ENCODE measurements at regions not wholly inside any gene's neighbourhood (a gene's known extent, or its start where the extent isn't known, plus 50 kb on each side); places are given as distances from the start of the nearest gene placed in this dataset.
"Not testable (repeated sequence)": the region's sequence is repeated elsewhere in the genome, so short reads cannot be mapped to it uniquely, and the experiment has no call there.

DNA sequence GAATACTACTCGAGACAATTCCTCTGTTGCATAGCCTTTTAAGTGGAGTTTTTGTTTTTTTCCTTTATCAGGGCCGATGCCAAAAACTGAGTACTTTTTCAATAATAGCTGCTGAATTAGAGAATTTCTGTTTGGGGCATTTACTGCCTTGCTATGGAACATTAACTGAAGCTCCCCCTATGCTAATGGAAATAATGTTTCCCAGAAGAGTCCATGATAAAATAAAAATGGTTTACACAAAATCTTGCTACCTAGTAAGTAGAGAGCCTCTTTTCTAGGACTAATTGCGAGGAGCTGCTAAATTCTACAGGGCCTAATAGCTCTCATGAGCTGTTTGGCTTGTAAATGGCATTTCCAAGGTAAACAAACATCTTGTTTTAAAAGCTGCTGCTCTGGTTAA lies 128.2 kb upstream of the MYO10 start:
- no peaks in the 10 kb centered on the region for H3K4me1 Mint-ChIP-seq
- H3K9me3 Mint-ChIP-seq, result peaks cover 8% of the 10 kb centered on the region
- H3K4me3 Mint-ChIP-seq, result no peak overlapping the region
- H3K36me3 Mint-ChIP-seq, result no peaks in the 10 kb centered on the region
- ATAC-seq, result no peak
- no peak overlapping the region for H3K27ac Mint-ChIP-seq
- no peak for DNase-seq (ENCODE audit: low spot score in 2 of 2)

GRCh38 chr5:17065458-17065857 lies 129.4 kb upstream of the MYO10 start:
- H3K36me3 Mint-ChIP-seq, result no peaks in the 10 kb centered on the region
- H3K27ac Mint-ChIP-seq, result no peak overlapping the region
- H3K4me1 Mint-ChIP-seq, result no peaks in the 10 kb centered on the region
- no peak for DNase-seq (ENCODE audit: low spot score in 2 of 2)
- peaks cover 8% of the 10 kb centered on the region for H3K9me3 Mint-ChIP-seq
- ATAC-seq, result no peak
- no peak overlapping the region for H3K4me3 Mint-ChIP-seq

- H3K4me1 Mint-ChIP-seq; H3K36me3 Mint-ChIP-seq; H3K27ac Mint-ChIP-seq; DNase-seq (ENCODE audit: low spot score in 2 of 2); H3K4me3 Mint-ChIP-seq; ATAC-seq; H3K9me3 Mint-ChIP-seq: not testable (repeated sequence)
Observed at GRCh38 chr5:17066026-17066425, 129.9 kb upstream of the MYO10 start.

DNA sequence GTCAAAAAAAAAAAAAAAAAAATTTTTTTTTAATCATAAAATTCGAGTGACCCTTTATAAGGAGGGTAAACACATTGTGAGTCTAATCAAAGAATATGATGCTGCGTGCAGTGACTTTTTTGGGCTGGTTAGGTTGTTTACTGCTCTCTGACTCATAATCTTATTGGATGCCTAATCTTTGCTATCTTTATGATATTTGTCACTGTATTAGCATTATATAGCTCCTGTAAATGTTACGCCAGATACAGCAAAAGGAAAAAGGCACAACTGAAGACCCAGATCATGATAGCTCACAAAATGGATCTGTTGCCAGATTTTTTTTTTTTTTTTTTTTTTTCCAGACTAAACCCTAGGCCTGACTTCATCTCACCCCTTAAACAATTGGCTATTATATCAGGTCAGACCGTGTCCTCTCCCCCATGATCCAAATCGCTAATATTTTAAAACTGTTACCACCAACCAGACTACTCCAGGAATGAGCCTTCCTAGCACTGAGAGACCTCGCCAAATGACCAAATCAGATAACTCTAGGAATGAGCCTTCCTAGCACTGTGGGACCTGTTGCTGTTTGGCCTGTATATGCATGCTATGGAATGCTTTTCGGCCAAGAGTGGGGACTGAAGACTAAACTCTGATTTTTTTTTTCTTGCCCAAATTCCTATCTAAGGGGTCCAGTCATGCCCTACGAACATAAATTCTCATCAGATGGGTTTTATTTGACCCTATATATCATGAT lies 131.7 kb upstream of the MYO10 start:
- Mint-ChIP-seq H3K36me3 (no peaks in the 10 kb centered on the region), H3K4me1 (no peaks in the 10 kb centered on the region), H3K27ac (no peak overlapping the region), H3K4me3 (no peak overlapping the region), H3K9me3 (peaks cover 8% of the 10 kb centered on the region)
- ATAC-seq, result no peak
- DNase-seq (ENCODE audit: low spot score in 2 of 2), result no peak

DNA sequence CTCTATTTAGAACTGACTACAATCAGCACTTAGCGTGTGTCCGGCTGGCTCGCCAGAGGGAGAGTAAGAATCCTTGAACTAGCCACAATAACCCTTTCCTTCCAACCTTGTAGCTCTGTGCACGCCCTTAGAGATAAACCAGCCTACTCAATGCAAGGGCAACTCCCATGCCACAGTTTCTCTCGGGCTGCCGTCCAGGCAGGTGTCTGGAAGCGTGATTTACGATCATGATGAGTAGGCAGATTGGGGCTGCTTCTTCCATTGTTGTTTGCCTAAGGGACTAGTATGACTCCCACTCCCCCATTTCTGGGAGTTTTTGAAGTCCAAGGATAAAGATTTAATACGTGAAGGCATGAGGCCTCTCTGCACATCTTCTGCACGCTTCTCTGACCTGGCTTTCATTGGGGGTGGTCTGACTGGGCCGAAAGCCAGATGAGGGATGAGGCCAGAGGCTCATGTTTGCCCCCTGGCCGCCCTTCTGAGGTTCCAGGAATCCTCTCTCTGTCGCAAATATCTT lies 134.0 kb upstream of the MYO10 start:
- Mint-ChIP-seq H3K9me3 (peaks cover 8% of the 10 kb centered on the region), H3K27ac (no peak overlapping the region), H3K4me3 (no peak overlapping the region), H3K36me3 (no peaks in the 10 kb centered on the region), H3K4me1 (no peaks in the 10 kb centered on the region)
- DNase-seq (ENCODE audit: low spot score in 2 of 2) (no peak), ATAC-seq (no peak)

DNA sequence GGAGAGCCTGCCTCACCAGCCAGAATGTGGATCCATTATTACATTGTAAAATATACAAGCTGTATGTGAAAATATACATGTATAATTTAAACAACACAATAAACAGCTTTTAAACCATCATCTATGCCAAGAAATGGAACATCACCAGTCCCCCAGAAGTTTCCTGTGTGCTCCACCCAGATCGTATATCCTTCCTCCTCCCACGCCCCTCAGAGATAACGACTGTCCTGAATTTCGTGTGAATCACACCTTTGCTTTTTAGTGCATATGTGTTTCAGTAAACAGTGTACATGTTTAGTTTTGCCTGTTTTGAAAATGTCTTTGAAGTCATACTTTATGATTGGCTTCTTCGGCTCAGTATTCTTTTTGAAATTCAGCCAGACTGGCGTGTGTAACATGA lies 134.6 kb upstream of the MYO10 start:
- Mint-ChIP-seq H3K27ac (no peak overlapping the region), H3K4me3 (no peak overlapping the region), H3K4me1 (no peaks in the 10 kb centered on the region), H3K9me3 (peaks cover 8% of the 10 kb centered on the region), H3K36me3 (no peaks in the 10 kb centered on the region)
- ATAC-seq (no peak), DNase-seq (ENCODE audit: low spot score in 2 of 2) (no peak)

GRCh38 chr5:17075236-17075635 lies 139.1 kb upstream of the MYO10 start:
- Mint-ChIP-seq H3K27ac (no peak overlapping the region), H3K36me3 (no peaks in the 10 kb centered on the region), H3K4me1 (no peaks in the 10 kb centered on the region), H3K9me3 (peaks cover 3% of the 10 kb centered on the region), H3K4me3 (no peak overlapping the region)
- ATAC-seq (no peak), DNase-seq (ENCODE audit: low spot score in 2 of 2) (no peak)

GRCh38 chr5:17076272-17076671 lies 140.2 kb upstream of the MYO10 start:
- Mint-ChIP-seq H3K4me1 (no peaks in the 10 kb centered on the region), H3K27ac (no peak overlapping the region), H3K36me3 (no peaks in the 10 kb centered on the region)

DNA sequence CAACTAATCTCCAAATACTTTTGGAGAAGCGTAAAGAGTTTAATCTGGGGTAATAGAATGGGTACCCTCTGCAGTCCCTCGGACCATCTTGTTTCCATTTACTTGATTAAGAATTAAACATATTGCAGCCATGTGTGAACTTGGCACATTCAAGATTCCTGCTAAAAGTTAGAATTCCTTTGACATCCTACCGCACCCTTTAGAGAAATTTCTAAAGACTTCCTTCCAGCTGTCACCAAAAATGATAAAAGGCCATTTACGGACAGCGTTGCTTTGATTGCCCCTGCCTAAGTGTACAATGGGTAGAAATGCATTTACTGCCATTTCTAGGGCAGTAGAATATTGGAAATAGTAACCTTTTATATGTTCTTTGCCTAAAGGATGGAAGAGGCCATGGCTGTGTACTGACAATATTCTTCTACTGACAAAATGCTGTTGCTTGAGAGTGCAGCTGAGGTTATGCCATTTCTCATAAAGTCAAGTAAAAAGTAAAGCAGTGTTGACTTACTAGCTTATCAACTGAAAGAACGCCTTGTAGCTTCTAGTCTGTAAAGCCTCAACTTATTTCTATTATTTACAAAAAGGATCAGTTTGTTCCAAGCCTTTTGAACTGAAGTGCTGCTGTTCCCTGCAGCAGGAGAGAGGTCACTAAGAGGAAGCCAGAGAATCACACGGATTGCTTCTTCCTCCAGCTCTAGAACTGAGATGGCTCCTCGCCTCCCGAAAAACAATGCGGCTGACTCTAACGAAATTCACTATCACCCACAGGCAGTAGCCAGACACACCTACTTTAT lies 139.8 kb upstream of the BASP1 start:
- H3K36me3 Mint-ChIP-seq, result no peaks in the 10 kb centered on the region
- peaks cover 3% of the 10 kb centered on the region for H3K9me3 Mint-ChIP-seq
- no peaks in the 10 kb centered on the region for H3K4me1 Mint-ChIP-seq
- H3K4me3 Mint-ChIP-seq, result no peak overlapping the region
- DNase-seq (ENCODE audit: low spot score in 2 of 2) (no peak), ATAC-seq (no peak)
- no peak overlapping the region for H3K27ac Mint-ChIP-seq

More at GRCh38 chr5:17076272-17076671, 140.2 kb upstream of the MYO10 start:
- DNase-seq (ENCODE audit: low spot score in 2 of 2) (no peak), ATAC-seq (no peak)
- H3K9me3 Mint-ChIP-seq, result peaks cover 3% of the 10 kb centered on the region
- no peak overlapping the region for H3K4me3 Mint-ChIP-seq

GRCh38 chr5:17079562-17079961 lies 137.9 kb upstream of the BASP1 start:
- no peak for ATAC-seq
- no peaks in the 10 kb centered on the region for H3K4me1 Mint-ChIP-seq
- H3K36me3 Mint-ChIP-seq, result no peaks in the 10 kb centered on the region
- peaks cover 3% of the 10 kb centered on the region for H3K9me3 Mint-ChIP-seq
- DNase-seq (ENCODE audit: low spot score in 2 of 2), result no peak
- H3K27ac Mint-ChIP-seq, result no peak overlapping the region
- H3K4me3 Mint-ChIP-seq, result no peak overlapping the region

DNA sequence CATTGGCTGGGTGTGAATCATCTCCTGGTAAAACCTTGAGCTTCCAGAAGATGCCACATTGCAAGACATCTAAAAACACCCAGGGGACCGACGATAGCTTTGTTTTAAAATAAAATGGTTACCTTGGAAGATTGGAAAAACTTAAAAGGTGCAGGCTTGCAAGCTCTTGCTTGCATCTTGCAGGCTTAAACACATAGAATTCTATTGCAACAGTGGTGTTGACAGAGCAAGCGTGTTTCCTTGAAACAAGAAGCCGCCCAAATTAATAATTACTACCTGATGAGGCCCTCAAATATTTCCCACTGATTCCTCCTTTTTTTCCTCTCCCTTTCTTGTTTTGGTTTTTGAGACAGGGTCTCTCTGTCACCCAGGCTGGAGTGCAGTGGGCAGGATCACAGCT lies 137.1 kb upstream of the BASP1 start:
- H3K4me3 Mint-ChIP-seq, result no peak overlapping the region
- H3K4me1 Mint-ChIP-seq, result no peaks in the 10 kb centered on the region
- H3K27ac Mint-ChIP-seq, result no peak overlapping the region
- DNase-seq (ENCODE audit: low spot score in 2 of 2), result no peak
- ATAC-seq, result no peak
- peaks cover 3% of the 10 kb centered on the region for H3K9me3 Mint-ChIP-seq
- no peaks in the 10 kb centered on the region for H3K36me3 Mint-ChIP-seq

- DNase-seq (ENCODE audit: low spot score in 2 of 2) (no peak), ATAC-seq (no peak)
- Mint-ChIP-seq H3K36me3 (no peaks in the 10 kb centered on the region), H3K4me1 (no peaks in the 10 kb centered on the region), H3K9me3 (peaks cover 6% of the 10 kb centered on the region), H3K4me3 (no peak overlapping the region), H3K27ac (no peak overlapping the region)
Observed at GRCh38 chr5:17081142-17081541, 136.3 kb upstream of the BASP1 start.

GRCh38 chr5:17083276-17083675 lies 134.2 kb upstream of the BASP1 start:
- not testable (repeated sequence) for H3K27ac Mint-ChIP-seq; H3K36me3 Mint-ChIP-seq; H3K4me1 Mint-ChIP-seq; H3K9me3 Mint-ChIP-seq; H3K4me3 Mint-ChIP-seq; ATAC-seq; DNase-seq (ENCODE audit: low spot score in 2 of 2)

- H3K4me1 Mint-ChIP-seq, result no peaks in the 10 kb centered on the region
- DNase-seq (ENCODE audit: low spot score in 2 of 2) (no peak), ATAC-seq (no peak)
- no peaks in the 10 kb centered on the region for H3K36me3 Mint-ChIP-seq
- H3K4me3 Mint-ChIP-seq, result no peak overlapping the region
- peaks cover 4% of the 10 kb centered on the region for H3K9me3 Mint-ChIP-seq
- H3K27ac Mint-ChIP-seq, result no peak overlapping the region
Observed at GRCh38 chr5:17087035-17087434, 130.4 kb upstream of the BASP1 start.

DNA sequence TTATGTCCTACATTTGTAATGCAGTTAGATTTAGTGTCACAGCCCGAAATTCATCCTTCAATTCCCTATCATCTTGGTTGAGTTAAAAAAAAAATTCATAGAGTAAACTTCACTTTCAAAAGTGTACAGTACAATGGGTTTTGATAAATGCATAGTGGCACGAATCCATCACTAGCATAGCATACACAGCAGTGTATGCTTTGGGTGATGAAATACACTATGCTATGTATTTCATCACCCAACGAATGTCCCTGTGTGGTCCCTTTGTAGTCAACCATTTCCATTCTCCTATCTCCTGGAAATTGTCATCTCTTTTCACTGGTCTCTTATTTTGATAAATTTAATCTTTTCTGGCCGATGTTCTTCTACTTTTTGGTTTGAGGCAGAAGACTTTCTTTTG lies 129.4 kb upstream of the BASP1 start:
- Mint-ChIP-seq H3K4me1 (no peaks in the 10 kb centered on the region), H3K9me3 (peaks cover 8% of the 10 kb centered on the region)
- DNase-seq (ENCODE audit: low spot score in 2 of 2), result no peak

GRCh38 chr5:17089001-17089400 lies 128.4 kb upstream of the BASP1 start:
- peaks cover 8% of the 10 kb centered on the region for H3K9me3 Mint-ChIP-seq
- H3K4me3 Mint-ChIP-seq, result no peak overlapping the region
- no peaks in the 10 kb centered on the region for H3K4me1 Mint-ChIP-seq
- no peak for ATAC-seq
- DNase-seq (ENCODE audit: low spot score in 2 of 2), result no peak
- no peaks in the 10 kb centered on the region for H3K36me3 Mint-ChIP-seq
- H3K27ac Mint-ChIP-seq, result no peak overlapping the region

More for the DNA sequence above, 129.4 kb upstream of the BASP1 start:
- ATAC-seq, result no peak
- Mint-ChIP-seq H3K27ac (no peak overlapping the region), H3K36me3 (no peaks in the 10 kb centered on the region), H3K4me3 (no peak overlapping the region)

Measured in stimulated activated effector memory CD8-positive, alpha-beta T cell treated with anti-CD3 and anti-CD28 coated beads, Interleukin-12 subunit alpha, Interleukin-12 subunit beta, amount 100 ng/mL, for 72 hours (primary cell).